SK-N-SH treated with all-trans-retinoic acid at 6 μM for 48 hours (cell line): ENCODE measurements at regions not wholly inside any gene's neighbourhood (a gene's known extent, or its start where the extent isn't known, plus 50 kb on each side); places are given as distances from the start of the nearest gene placed in this dataset.

Experiments used
- ATAC-seq: fragments of 200-7000 bp; cut with Tn5 transposase; 3 replicates; pipeline ENCODE4 v1.9.1; 2020; ENCODE audit warnings: mild to moderate bottlenecking, moderate library complexity
- BACH2 ChIP-seq: fragments of 250-450 bp; sonication (Bioruptor Pico); IDR thresholded peaks from 2 replicates; pipeline ENCODE4 v1.9.0; 2021; ENCODE audit warnings: mild to moderate bottlenecking, borderline replicate concordance
- CSDC2 ChIP-seq: fragments of 250-450 bp; sonication (Bioruptor Pico); IDR thresholded peaks from 2 replicates; pipeline ENCODE4 v1.5.0; 2020; ENCODE audit warnings: mild to moderate bottlenecking, moderate library complexity
- CSRNP3 ChIP-seq: fragments of 250-450 bp; sonication (Bioruptor Pico); IDR thresholded peaks from 2 replicates; pipeline ENCODE4 v1.5.1; 2021; ENCODE audit warnings: mild to moderate bottlenecking, moderate library complexity
- GLIS3 ChIP-seq: fragments of 250-450 bp; sonication (Bioruptor Pico); IDR thresholded peaks from 2 replicates; pipeline ENCODE4 v1.5.0; 2020; ENCODE audit warnings: mild to moderate bottlenecking, moderate library complexity
- ISL1 ChIP-seq: fragments of 250-450 bp; sonication (Bioruptor Pico); IDR thresholded peaks from 2 replicates; pipeline ENCODE4 v2.1.2; 2022; ENCODE audit warnings: mild to moderate bottlenecking, moderate library complexity
- PPARA ChIP-seq: fragments of 250-450 bp; sonication (Bioruptor Pico); IDR thresholded peaks from 2 replicates; pipeline ENCODE4 v1.5.0; 2020; ENCODE audit warnings: mild to moderate bottlenecking, borderline replicate concordance
- RARB ChIP-seq: fragments of 250-450 bp; sonication (Bioruptor Pico); IDR thresholded peaks from 2 replicates; pipeline ENCODE4 v1.8.0; 2021; ENCODE audit warnings: mild to moderate bottlenecking, moderate library complexity
- TCF4 ChIP-seq: fragments of 250-450 bp; sonication (Bioruptor Pico); IDR thresholded peaks from 2 replicates; pipeline ENCODE4 v1.8.0; 2021; ENCODE audit warnings: mild to moderate bottlenecking, moderate library complexity, borderline replicate concordance
- TOX ChIP-seq: fragments of 250-450 bp; sonication (Bioruptor Pico); IDR thresholded peaks from 2 replicates; pipeline ENCODE4 v1.8.0; 2021; ENCODE audit warnings: mild to moderate bottlenecking, moderate library complexity, borderline replicate concordance
- ZFP3 ChIP-seq: fragments of 250-450 bp; sonication (Bioruptor Pico); IDR thresholded peaks from 2 replicates; pipeline ENCODE4 v1.5.0; 2020; ENCODE audit warnings: mild to moderate bottlenecking, moderate library complexity
- ZFP30 ChIP-seq: fragments of 450-650 bp; formaldehyde crosslinking; IDR thresholded peaks from 2 replicates; pipeline ENCODE4 v1.5.0; 2022; ENCODE audit warnings: mild to moderate bottlenecking, moderate library complexity
- ZNF565 ChIP-seq: fragments of 450-650 bp; formaldehyde crosslinking; conservative IDR thresholded peaks from 2 replicates; pipeline ENCODE4 v1.5.0; 2020; ENCODE audit warnings: low read depth, mild to moderate bottlenecking, moderate library complexity
- ZNF70 ChIP-seq: fragments of 450-650 bp; formaldehyde crosslinking; IDR thresholded peaks from 2 replicates; pipeline ENCODE4 v1.5.0; 2020; ENCODE audit warnings: mild to moderate bottlenecking, moderate library complexity
- TF ChIP-seq, protein P1 (sequence below): fragments of 250-450 bp; sonication (Bioruptor Pico); IDR thresholded peaks from 2 replicates; pipeline ENCODE4 v1.5.0; 2020; ENCODE audit warnings: mild to moderate bottlenecking, moderate library complexity
- TF ChIP-seq, protein P2 (sequence below): fragments of 250-450 bp; sonication (Bioruptor Pico); IDR thresholded peaks from 2 replicates; pipeline ENCODE4 v1.8.0; 2020; ENCODE audit warnings: mild to moderate bottlenecking, moderate library complexity, borderline replicate concordance
- TF ChIP-seq, protein P3 (sequence below): fragments of 250-450 bp; sonication (Bioruptor Pico); IDR thresholded peaks from 2 replicates; pipeline ENCODE4 v1.8.0; 2021; ENCODE audit warnings: low read depth, mild to moderate bottlenecking, moderate library complexity, borderline replicate concordance

- no peak for ATAC-seq
- TF ChIP-seq ISL1: no peak
These were observed 889.9 kb upstream of the CHAC2 start for GRCh38 chr2:52877703-52878102.

- no peak for TF ChIP-seq TCF4 (CRISPR knock-in tag)
- TF ChIP-seq, all 23 proteins: peak for 0
- no peak for ATAC-seq
These were observed 893.0 kb upstream of the CHAC2 start for GRCh38 chr2:52874466-52875106.

DNA sequence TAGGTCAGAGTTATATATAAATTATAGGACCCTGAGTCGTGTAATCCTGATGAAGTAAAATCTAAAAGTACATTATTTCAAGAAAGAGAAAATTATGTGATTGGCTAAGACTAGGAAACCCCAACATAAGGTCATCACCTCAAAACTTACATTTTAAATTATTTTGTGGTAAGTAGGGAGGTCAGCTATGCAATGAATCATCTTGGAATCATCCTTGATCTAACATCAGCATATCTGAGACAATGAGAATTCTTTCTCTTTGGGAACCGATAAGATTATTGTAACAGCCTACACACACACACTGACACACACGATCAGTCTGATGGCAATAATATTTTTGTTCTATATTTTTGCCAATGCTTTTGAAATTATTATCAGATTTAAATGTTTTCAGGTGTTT lies 904.8 kb upstream of the CHAC2 start:
- TF ChIP-seq, protein P1, sequence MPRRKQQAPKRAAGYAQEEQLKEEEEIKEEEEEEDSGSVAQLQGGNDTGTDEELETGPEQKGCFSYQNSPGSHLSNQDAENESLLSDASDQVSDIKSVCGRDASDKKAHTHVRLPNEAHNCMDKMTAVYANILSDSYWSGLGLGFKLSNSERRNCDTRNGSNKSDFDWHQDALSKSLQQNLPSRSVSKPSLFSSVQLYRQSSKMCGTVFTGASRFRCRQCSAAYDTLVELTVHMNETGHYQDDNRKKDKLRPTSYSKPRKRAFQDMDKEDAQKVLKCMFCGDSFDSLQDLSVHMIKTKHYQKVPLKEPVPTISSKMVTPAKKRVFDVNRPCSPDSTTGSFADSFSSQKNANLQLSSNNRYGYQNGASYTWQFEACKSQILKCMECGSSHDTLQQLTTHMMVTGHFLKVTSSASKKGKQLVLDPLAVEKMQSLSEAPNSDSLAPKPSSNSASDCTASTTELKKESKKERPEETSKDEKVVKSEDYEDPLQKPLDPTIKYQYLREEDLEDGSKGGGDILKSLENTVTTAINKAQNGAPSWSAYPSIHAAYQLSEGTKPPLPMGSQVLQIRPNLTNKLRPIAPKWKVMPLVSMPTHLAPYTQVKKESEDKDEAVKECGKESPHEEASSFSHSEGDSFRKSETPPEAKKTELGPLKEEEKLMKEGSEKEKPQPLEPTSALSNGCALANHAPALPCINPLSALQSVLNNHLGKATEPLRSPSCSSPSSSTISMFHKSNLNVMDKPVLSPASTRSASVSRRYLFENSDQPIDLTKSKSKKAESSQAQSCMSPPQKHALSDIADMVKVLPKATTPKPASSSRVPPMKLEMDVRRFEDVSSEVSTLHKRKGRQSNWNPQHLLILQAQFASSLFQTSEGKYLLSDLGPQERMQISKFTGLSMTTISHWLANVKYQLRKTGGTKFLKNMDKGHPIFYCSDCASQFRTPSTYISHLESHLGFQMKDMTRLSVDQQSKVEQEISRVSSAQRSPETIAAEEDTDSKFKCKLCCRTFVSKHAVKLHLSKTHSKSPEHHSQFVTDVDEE (CRISPR knock-in tag): no peak
- TF ChIP-seq TOX (CRISPR knock-in tag) (no peak), ZNF565 (CRISPR knock-in tag) (no peak), ZFP3 (CRISPR knock-in tag) (no peak), ZFP30 (CRISPR knock-in tag) (no peak), CSRNP3 (no peak), CSDC2 (CRISPR knock-in tag) (no peak), RARB (CRISPR knock-in tag) (no peak)
- TF ChIP-seq, all 23 proteins: peak for 0
- ATAC-seq: no peak

- no peak for TF ChIP-seq RARB (CRISPR knock-in tag)
- TF ChIP-seq CSRNP3: no peak
- ATAC-seq: no peak
These were observed 906.0 kb upstream of the CHAC2 start for GRCh38 chr2:52861596-52861995.

DNA sequence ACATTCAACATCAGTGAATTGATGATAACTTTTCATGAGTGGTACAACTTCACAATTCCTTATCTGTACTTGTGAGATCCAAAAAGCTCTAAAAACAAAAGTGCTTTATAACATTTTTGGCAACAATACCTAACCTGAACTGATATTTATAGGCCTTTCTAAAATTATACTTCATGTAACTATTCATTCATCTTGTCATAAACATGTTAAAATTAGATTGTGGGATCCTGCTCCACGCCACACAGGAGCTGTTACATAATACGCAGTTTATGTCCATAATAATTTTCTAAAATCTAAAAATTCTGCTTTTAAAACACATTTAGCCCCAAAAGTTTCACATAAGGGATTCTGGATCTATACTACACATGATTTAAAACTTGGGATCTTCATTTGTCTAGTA lies 908.5 kb upstream of the CHAC2 start:
- ATAC-seq: no peak
- TF ChIP-seq BACH2 (CRISPR knock-in tag) (no peak), RARB (CRISPR knock-in tag) (no peak), CSRNP3 (no peak), ZFP3 (CRISPR knock-in tag) (no peak), TCF4 (CRISPR knock-in tag) (no peak), CSDC2 (CRISPR knock-in tag) (no peak), TOX (CRISPR knock-in tag) (no peak), GLIS3 (CRISPR knock-in tag) (no peak), ZNF70 (CRISPR knock-in tag) (no peak), PPARA (CRISPR knock-in tag) (no peak)
- TF ChIP-seq, protein P2, sequence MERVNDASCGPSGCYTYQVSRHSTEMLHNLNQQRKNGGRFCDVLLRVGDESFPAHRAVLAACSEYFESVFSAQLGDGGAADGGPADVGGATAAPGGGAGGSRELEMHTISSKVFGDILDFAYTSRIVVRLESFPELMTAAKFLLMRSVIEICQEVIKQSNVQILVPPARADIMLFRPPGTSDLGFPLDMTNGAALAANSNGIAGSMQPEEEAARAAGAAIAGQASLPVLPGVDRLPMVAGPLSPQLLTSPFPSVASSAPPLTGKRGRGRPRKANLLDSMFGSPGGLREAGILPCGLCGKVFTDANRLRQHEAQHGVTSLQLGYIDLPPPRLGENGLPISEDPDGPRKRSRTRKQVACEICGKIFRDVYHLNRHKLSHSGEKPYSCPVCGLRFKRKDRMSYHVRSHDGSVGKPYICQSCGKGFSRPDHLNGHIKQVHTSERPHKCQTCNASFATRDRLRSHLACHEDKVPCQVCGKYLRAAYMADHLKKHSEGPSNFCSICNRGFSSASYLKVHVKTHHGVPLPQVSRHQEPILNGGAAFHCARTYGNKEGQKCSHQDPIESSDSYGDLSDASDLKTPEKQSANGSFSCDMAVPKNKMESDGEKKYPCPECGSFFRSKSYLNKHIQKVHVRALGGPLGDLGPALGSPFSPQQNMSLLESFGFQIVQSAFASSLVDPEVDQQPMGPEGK (CRISPR knock-in tag): no peak
- TF ChIP-seq, protein P3, sequence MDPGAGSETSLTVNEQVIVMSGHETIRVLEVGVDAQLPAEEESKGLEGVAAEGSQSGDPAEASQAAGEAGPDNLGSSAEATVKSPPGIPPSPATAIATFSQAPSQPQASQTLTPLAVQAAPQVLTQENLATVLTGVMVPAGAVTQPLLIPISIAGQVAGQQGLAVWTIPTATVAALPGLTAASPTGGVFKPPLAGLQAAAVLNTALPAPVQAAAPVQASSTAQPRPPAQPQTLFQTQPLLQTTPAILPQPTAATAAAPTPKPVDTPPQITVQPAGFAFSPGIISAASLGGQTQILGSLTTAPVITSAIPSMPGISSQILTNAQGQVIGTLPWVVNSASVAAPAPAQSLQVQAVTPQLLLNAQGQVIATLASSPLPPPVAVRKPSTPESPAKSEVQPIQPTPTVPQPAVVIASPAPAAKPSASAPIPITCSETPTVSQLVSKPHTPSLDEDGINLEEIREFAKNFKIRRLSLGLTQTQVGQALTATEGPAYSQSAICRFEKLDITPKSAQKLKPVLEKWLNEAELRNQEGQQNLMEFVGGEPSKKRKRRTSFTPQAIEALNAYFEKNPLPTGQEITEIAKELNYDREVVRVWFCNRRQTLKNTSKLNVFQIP (CRISPR knock-in tag): no peak
- TF ChIP-seq, protein P1 (CRISPR knock-in tag): no peak
